NCI-H774 (cell line): ENCODE measurements at regions not wholly inside any gene's neighbourhood (a gene's known extent, or its start where the extent isn't known, plus 50 kb on each side); places are given as distances from the start of the nearest gene placed in this dataset.
"Not testable (repeated sequence)": the region's sequence is repeated elsewhere in the genome, so short reads cannot be mapped to it uniquely, and the experiment has no call there.

ENCODE experiments used
- DNase-seq: peaks from one replicate; lab custom pipeline; 2025; lab: John Stamatoyannopoulos, UW

DNA sequence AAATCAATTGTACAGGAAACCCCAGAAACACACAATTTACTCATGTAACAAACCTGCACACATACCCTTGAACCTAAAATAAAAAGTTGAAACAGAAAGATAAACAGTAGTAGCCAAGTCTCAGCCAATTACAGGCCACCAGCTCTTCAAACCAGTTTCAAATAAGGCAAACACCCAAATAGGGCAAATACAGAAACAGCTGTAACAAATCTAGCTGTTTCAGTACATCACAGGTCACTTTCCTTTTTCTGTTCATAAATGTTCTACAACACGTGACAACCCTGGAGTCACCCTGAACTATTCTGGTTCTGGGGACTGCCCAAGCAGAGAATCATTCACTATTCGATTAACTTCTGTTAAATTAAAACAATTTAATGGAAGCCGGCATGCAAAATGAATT, 329.0 kb downstream of the GJA1 start:
- no peak for DNase-seq

DNA sequence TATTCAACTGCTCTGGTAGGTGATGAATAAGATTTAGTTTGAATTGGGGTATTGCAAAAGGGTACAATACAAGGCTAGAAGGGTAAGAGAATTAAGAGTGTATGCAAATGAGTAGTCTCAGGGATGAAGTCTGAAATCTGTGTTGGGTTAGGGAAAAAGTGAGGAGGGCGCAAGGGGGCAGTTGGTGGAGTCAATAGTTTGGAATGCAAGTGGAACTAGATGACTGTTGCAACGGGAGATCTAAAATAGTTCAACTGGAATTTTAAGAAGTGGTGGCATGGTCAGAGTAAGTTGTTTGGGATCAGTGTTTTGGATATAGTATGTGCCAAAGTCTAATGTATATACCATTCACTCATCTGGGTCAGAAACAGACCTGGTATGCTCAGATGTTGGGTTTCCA, 329.6 kb downstream of the GJA1 start:
- no peak for DNase-seq

DNA sequence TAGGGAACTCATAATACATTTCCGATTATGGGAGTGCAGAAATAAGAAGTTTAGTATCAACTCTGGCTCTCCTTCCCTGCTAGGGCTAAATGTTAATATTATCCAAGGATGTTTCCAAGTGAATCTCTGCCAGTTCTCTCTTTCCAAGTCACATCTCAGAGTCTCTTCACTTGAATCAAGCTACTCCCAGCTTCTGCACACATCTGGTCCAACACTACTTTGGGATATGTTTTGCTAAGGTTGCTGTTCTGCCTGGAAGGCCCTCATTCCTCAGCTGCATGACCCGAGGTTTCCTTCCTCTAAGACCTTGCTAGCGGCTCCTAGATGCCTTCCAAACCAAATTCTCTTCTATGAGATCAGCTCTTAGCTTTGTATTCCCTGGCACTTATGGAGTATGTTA, 331.8 kb downstream of the GJA1 start:
- DNase-seq = no peak

DNA sequence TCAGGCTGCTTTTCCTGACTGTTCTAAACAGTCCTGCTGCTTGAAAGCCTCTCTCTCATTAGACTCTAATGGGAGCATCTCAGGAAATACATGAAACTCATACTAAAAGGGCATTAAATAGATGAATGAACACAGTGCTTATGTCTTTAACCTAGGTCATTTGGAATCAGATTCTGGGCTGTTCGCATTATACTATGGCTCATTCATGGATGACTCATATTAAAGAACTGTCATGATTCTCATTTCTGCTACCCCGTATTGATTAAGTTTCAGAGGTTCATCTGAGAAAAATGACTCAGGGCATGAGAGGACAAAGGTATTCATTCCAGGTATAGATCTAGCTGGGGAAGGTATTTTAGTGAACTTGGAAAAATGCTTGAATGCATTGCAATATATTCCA, 335.5 kb downstream of the GJA1 start:
- DNase-seq = no peak

DNA sequence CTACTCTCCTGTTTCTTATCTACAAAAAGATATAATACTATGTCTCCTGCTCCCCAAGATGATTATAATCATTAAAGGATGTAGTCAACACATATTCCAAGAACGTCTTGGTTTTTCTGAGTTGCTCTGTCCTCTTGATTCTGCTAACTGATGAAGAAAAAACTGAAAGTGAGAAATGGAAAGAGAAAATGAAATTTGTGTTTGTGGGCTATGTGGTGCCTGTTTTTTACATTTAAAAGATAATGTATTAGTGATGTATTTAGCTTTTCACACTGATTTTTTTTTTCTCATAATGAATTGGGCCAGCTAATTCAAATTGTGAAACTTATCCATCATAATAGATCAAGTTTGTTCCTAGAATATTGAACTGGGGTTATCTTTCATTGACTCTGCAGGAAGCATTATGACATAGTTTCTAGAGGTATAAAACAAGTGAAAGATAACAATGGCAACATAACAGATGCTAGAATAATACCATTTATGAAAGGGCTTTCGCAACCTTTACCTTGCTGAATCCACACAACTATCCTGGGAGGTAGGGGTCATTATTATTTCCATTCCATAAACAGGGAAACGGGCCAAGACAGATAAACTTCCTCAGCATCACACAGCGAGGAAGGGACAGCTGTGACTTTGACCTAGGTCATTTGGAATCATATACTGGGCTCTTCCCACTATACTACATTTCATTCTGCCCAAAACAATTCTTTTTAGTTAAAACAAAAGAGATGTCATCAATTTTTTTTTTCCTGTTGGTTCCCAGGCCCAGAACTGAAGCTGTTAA, 336.7 kb downstream of the GJA1 start:
- DNase-seq = no peak

DNA sequence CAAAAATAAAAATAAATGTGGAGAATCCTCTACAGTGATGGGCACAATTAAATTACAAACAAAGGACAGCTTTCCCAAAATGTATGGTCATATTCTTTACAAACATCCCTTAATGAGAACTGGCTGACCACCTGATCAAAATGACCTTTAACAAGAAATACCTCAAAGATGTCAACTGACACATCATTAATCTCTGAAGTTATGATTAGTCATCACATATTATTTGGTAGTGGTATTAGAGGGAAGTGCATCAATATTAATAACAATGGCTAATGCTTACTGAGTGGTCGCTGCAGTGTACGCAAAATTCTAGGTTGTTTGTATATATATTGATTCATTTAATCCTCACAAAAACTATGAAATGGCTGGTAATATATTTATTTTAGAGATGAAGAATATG, 340.6 kb downstream of the GJA1 start:
- DNase-seq = no peak

DNA sequence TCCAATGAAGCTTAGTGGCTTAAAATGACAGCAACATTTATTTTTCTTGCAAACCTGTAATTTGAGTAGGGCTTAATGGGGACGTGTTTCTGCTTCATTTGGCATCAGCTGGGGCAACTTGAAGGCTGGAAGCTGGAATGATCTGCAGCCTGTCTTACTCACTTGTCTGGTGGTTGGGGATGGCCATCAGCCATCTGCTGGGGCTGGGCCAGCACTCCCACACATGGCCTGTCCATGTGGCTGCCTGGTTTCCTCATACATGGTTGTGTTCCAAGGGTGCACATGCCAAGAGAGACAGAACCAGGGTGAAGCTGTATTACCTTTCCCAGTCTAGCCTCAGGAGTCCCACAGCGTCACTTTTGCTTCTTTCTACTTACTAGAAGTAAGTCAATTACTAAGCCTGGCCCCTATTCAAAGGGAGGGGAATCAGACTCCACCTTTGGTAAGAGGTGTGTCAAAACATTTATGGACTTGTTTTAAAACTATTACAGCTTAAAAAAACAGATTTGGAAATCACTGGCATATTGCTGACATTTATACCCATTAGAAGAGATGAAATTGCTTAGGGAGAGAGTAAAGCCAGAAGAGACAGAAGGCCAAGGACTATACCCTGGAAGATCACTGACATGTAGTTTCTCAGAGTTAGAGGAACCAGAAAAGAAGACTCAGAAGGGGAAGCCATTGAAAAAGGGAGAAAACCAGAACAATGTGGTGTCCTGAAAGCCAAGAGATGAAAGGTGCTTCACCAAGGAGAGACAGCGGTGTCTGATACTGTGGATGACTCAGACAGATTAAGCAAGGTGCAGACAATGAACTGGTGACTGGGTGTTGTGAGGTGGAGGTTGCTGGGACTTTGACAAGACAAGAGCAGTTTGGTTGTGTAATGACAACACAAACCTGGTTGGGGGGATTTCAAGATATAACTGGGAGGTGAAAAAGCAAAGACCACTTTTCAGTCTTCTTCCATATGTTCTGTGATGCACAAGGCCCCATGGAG, 345.2 kb downstream of the GJA1 start:
- DNase-seq = no peak

GRCh38 chr6:121791396-121792315, 356.2 kb downstream of the GJA1 start:
- no peak for DNase-seq

DNA sequence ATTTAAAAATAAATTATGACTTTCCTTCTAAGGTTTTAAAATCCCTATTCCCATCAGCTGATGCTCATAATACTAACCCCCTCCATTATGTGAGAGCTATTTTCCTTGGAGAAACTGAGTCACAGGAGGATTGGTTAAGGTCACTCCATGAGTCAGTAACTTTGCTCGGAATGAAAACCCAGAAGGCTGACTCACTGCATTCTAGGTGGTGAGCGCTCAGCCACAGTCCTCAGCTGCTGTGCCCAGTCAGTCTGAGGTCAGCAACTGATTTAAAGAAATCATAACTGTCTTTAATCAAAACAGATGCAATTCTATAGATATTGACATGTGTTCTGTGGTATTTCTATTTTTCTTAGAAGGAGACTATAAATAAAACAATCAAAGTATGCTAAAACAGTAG, 359.2 kb downstream of the GJA1 start:
- DNase-seq = no peak

GRCh38 chr6:121797598-121797997, 362.2 kb downstream of the GJA1 start:
- DNase-seq = not testable (repeated sequence)

- DNase-seq = not testable (repeated sequence)
Measured at GRCh38 chr6:121798126-121798525, 362.7 kb downstream of the GJA1 start.

DNA sequence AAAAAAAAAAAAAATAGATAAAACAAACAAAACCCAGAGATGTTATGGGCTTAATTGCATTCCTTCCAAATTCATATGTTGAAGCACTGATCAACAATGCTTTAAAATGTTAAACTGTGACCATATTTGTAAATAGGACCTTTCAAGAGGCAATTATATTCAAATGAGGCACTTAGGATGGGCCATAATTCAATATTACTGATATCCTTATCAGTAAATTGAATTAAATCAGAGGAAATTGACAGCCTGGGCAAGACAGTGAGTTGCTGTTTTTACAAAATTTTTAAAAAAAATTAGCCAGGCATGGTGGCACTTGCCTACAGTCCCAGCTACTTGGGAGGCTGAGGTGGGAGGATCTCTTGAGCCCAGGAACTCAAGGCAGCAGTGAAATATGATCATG, 364.1 kb downstream of the GJA1 start:
- no peak for DNase-seq

- DNase-seq = no peak
Measured at GRCh38 chr6:121800047-121800446, 364.6 kb downstream of the GJA1 start.

DNA sequence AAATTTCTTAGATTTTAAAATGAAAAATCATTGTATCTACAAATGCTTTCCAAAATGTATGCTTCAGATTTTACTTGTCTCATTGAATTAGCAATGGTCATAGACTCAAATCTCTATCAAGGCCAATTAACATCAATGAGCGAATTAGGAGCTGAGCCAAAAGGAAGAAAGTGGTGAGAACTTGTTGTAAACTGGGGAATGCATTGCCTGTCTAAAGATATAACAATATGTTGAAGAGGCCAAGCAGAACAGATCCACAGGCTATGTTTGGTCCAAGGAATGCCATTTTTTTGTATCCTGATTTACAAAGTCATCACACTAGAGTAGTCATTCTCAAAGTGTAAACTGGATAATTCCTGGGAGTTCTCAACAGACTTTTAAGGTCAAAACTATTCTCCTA, 370.7 kb downstream of the GJA1 start:
- DNase-seq = no peak

DNA sequence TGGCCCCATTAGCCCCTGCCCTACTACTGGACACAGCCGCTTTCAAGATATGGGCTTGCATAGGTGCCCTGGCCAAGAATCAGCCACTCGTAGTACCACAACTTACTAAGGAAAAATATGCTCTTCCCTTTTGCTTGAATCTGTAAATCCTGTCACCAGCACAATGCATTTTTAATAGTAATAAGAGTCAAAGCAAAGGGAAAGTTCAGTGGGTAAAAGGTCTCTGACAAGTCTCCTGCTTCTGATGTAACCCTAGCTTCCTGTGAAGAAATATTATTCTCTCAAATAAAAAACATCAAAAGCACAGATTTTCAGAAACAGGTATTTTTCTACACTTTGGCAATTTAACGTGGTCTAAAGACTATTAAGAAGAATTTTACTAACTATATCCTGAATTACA, 373.8 kb downstream of the GJA1 start:
- no peak for DNase-seq

DNA sequence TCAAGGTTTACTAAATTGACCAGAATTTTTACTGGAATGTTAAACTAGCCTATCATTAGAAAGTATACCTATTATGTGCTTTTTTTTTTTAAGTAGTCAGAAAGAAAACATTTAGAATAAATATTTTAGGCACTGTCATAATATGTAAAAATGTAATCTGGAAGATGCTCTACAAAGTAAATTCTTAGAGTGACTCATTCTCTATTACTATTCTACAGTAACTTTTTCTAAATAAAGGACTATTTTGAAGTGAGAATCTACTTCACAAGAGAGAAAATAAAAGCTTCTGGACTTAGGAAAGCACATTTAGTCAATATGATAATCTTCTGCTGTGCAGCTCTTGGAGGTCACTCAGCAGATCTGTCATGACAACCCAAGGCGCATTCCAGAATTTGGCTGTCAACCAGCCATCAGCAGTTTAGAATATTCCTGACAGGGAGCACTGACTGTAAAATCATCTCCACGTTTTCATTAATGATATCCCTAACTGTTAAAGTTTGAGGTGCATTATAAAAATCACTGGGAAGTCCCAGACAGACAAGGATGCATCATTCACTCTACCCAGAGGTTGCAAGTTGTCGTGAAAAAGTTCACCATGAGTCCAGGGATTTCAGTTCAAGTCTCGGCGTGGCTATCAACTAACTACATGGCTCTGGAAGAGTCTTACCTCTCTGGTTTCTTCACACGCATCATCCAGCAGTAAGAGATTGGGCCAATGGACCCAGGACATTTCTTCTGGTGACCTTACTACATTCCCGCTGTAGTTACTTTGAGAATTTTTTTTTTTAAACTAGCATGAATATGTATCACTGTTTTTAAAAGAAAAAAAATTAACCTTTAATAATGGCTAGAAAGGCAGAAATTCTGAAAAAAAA, 374.9 kb downstream of the GJA1 start:
- no peak for DNase-seq

- DNase-seq = no peak
Measured at GRCh38 chr6:121811106-121811505, 375.7 kb downstream of the GJA1 start.

DNA sequence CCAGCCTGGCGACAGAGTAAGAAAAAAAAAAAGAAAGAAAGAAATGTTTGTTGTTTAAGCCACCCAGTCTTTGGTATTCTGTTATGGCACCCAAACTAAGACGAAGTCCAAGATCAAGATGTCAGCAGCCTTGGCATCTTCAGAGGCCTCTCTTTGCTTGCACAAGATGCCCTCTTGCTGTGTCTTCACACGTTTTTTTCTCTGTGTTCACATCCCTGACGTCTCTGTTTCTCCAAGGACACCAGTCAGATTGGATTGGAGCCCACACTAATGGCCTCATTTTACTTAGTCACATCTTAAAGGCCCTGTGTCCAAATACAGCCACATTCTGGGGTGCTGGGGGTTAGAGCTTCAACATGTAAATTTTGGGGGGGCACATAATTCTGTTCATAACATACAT, 380.9 kb downstream of the GJA1 start:
- no peak for DNase-seq

DNA sequence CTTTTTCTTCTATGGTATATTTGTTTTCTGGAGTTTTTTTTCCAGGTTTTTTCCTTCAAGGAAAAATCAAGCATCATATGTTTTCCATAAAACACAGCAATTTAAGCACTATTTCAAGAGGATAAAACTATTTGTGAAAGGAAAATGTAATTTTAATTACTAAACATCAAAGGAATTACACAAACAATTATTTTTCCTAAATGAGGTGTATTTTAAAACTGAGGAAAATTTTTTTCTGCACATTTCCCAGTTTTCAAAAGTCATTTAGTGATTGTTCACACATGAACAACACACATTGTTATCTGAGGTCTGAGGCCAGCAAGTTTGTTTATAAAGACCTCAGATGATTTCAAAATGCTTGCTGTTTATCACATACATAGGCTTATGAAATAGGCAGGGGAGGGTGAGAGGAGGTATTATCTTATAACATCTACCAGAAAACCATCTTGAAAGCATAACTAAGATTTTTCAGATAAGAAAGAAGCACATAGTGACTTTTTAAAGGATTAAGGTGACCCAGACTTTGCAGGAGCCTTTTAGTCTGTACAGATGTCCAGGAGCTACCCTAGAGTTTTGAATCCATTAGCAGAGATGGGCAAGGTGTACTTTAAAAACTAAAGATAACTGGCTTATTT, 381.6 kb downstream of the GJA1 start:
- no peak for DNase-seq

DNA sequence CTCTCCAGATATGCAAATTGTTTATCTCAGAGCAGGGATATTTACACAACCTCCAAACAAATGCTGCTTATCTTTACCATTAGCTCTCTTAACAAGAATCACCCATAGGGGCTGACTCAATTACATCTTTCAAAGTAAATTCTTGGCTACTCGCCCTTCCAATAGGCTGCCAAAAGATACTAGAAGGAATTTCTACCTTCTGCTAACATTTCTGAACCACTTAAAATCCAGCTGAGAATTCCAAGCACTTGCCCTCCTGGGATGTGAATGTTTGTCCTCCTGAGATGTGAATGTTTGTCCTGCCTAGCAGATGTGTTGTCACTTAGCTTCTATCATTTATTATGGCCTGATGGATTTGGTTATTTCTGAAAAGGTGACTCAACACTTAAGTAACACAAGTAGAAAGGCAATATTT, 388.0 kb downstream of the GJA1 start:
- DNase-seq = no peak
